ENCODE measurements at regions not wholly inside any gene's neighbourhood (a gene's known extent, or its start where the extent isn't known, plus 50 kb on each side); places are given as distances from the start of the nearest gene placed in this dataset.

DNA sequence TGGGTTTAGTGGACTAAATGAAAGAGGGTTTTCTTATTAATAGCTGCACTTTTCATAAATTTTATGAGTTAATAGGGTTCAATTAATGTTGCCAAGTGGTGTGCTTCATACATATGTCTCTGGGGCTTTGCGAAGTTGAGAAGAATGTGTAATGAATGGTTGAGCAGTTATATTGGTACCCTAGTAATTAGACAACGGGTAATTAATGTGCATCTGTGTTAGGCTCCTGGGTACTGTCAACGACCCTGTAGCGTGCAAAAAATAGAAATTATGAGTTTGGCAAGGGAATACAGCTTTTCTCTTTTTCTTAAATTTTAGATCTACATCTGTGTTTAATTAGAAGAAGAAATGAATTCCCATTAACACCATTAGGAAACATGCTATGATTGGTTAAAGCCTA lies 1027.7 kb downstream of the ARAP2 start:
- WGBS (ENCODE audit: extremely low coverage, insufficient read length, low lambda C conversion rate) = no CpG with 5 or more reads among the region's 4 CpGs
- DNase-seq = no peak
- H3K23me2 ChIP-seq (ENCODE audit: insufficient read length, low read depth, low read length, poor library complexity, severe bottlenecking) = no peaks in the 10 kb centered on the region

More for the DNA sequence above, 1027.7 kb downstream of the ARAP2 start:
- no peak overlapping the region for H4K8ac ChIP-seq (replicated peaks; ENCODE audit: insufficient read length, low read depth, low read length)
- H2BK12ac ChIP-seq (ENCODE audit: insufficient read length, low read depth, low read length) = no peak overlapping the region
- H3K18ac ChIP-seq (ENCODE audit: insufficient read length, low read depth, low read length) = no peak overlapping the region
- no peaks in the 10 kb centered on the region for H3K79me1 ChIP-seq (ENCODE audit: insufficient read depth, low read depth, low read length, poor library complexity, severe bottlenecking)
- Mint-ChIP-seq H3K9me3 (no peaks in the 10 kb centered on the region), H3K36me3 (ENCODE audit: insufficient read depth in 1 of 3, low read depth in 3 of 3) (no peaks in the 10 kb centered on the region; a peak in 1 of 7 replicates), H3K27me3 (ENCODE audit: low read depth) (no peaks in the 10 kb centered on the region), H3K27ac (no peak overlapping the region), H3K4me1 (peaks cover 15 to 16% of the 10 kb centered on the region in 2 experiments), H3K4me3 (no peak overlapping the region)
- H4K20me1 ChIP-seq (ENCODE audit: control insufficient read depth, insufficient read depth, insufficient read length) = no peaks in the 10 kb centered on the region
- H2BK20ac ChIP-seq (ENCODE audit: low read depth, low read length, poor library complexity, severe bottlenecking) = no peak overlapping the region
- no peak overlapping the region for H3K56ac ChIP-seq (ENCODE audit: insufficient read length, low read depth, low read length)
- H4K91ac ChIP-seq (ENCODE audit: insufficient read length, low read depth, low read length) = no peak overlapping the region
- no peak overlapping the region for H3K4me2 ChIP-seq (ENCODE audit: insufficient read depth, insufficient read length, low read length)
- H2BK5ac ChIP-seq (ENCODE audit: insufficient read length, low read length) = no peak overlapping the region
- no peak for TF ChIP-seq CTCF (conservative IDR thresholded peaks at IDR 0.05)
- no peak overlapping the region for H4K5ac ChIP-seq (ENCODE audit: insufficient read length, low read depth, low read length)
- H3K9ac ChIP-seq (ENCODE audit: extremely low read depth, insufficient read length, low read length) = no peak overlapping the region
- H2AFZ ChIP-seq (ENCODE audit: low read length) = no peak overlapping the region
- no peaks in the 10 kb centered on the region for H3K79me2 ChIP-seq (ENCODE audit: insufficient read depth, low read length)
- H3K27me3 ChIP-seq (ENCODE audit: insufficient read depth, low read length) = no peaks in the 10 kb centered on the region
- no peak overlapping the region for H3K27ac ChIP-seq (ENCODE audit: insufficient read length, low read depth, low read length)
- no peak overlapping the region for H2AK5ac ChIP-seq (ENCODE audit: insufficient read length, low read length)
- H3K9me3 ChIP-seq (ENCODE audit: control insufficient read depth, low read depth, low read length) = no peaks in the 10 kb centered on the region
- no peak overlapping the region for H2BK120ac ChIP-seq (ENCODE audit: low read depth, low read length, poor library complexity, severe bottlenecking)
- H3K14ac ChIP-seq (ENCODE audit: insufficient read depth, low read length) = no peak overlapping the region
- H3T11ph ChIP-seq (ENCODE audit: low read length) = no peak overlapping the region
- no peak overlapping the region for H3K23ac ChIP-seq (ENCODE audit: insufficient read length, low read depth, low read length)
- H2BK15ac ChIP-seq (ENCODE audit: low read depth, low read length) = no peak overlapping the region
- no peaks in the 10 kb centered on the region for H3K4me1 ChIP-seq (ENCODE audit: insufficient read depth, low read length)
- no peak overlapping the region for H3K4ac ChIP-seq (ENCODE audit: low read depth, low read length)

Measured in H9 (cell line).